GM18520 (cell line): ENCODE measurements at regions not wholly inside any gene's neighbourhood (a gene's known extent, or its start where the extent isn't known, plus 50 kb on each side); places are given as distances from the start of the nearest gene placed in this dataset.
A peak's percentile ranks its signal among the peaks of the same experiment; 100 is the strongest.

ENCODE experiments used
- ATAC-seq: cut with Tn5 transposase; IDR thresholded peaks from one replicate; pipeline ENCODE4 v1.9.1; 2021; ENCODE audit not compliant: unreplicated experiment

DNA sequence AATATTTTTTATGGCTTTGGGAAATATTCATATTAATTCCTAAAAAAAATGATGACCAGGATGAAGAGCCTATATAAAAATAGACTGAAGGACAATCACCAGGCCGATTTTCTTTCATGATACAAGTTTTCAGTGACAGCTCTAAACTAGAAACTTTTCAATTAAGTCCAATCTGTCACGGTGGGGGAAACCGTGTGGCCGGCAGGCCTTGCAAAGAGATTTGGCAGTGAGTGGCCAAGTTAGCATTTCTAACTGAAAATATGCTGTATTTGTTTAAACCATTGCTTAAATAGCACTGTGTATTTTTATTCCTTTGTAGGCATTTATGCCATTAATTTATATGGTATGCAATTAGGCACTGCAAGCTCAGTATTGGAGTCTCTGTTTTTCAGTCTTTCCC is 294.5 kb upstream of the NRIP1 start:
- no peak for ATAC-seq

DNA sequence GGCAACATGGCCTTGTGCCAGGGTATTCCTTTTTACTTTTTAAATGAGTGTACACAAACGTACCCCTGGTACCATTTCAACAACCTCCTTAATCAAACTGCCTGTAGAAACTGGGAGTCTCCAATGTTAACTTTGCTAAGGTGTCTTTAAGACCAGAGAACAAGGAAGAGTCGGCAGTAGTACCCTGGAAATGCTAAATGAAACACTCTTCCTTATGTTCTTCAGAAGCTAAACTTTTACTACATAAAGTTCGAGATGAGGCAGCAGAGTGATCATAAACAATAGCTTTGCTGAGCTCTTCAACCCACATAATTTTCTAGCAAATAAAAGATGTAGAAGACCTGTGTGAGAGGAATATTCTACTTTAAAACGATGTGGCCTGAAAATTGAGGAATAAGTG is 297.7 kb upstream of the NRIP1 start:
- ATAC-seq = no peak

DNA sequence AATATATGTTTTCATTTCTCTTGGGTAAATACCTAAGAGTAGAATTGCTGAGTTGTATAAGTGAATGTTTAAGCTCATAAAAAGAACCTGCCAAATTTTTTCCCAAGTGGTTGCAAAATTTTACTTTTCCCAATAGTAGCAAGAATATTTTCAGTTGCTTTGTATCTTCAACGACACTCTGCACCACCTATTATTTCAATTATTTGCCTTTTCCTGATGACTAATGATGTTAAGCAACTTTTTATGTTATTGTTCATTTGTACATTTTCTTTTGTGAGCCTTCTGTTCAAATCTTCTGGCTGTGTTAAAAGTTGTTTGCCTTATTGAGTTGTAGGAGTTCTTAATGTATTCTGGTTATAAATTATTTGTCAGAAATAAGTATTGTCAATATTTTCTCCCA is 299.1 kb upstream of the NRIP1 start:
- no peak for ATAC-seq

DNA sequence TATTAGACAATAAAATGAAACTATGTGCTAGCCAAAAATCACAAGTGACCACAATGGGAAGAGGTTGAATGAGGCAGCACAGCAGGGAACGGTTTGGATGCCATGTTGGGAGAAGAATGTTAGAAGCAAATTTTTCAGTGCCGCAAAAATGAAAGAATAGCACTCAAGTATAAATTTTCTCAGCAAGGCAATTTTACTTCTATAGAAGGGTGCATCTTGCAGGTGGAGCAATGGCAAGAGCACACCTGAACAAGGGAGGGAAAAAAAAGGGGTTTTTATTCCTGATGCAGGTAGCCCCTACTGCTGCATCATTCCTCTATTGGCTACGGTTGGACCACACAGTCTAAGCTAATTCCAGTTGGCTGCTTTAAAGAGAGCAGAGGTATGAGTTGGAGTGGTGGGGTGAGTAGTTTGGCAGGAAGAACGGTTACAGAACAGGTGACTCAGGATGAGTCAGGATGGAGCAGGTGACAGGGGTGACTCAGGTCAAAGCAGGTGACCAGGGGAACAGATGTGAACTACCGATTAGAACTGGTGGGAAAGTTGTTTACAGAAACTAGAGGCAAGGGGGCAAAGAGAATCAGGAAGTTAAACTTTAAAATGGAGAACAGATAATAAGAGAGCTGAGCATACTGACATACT is 301.1 kb upstream of the NRIP1 start:
- no peak for ATAC-seq

DNA sequence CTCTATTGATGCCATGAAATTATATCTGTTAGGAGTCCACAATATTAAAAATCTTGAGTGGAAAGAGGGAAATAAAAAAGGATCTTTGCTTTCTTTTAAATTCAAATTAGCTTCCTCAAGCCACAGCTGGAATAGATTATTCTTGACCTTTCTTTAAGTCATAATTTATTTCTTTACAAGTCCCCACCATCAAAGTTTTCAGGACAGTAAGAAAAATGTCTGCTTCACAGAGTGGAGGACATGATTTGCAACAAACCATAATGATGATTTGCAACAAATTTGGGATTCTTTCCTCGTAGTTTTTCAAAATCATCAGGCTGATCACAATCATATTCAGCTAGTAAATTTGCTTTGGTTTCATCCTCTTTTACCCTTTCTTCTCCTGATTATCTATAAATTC is 301.8 kb upstream of the NRIP1 start:
- ATAC-seq = no peak

DNA sequence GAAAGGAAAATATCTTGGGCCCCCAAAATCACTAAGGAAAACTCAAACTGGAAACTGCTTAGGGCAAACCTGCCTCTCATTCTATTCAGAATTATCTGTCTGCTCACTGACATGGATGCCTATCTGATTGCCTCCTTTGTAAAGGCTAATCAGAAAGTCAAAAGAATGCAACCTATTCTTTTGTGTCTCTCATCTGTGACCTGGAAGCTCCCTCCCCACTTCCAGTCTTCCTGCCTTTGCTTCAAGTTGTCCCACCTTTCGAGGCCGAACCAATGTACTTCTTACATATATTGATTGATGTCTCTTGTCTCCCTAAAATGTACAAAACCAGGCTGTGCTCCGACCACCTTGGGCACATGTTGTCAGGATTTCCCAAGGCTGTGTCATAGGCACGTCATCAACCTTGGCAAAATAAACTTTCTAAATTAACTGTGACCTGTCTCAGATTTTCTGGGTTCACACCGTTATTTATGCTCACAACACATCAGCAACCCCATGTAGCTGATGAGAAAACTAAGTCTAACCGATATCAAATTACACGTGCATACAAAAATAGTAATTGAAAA is 302.3 kb upstream of the NRIP1 start:
- ATAC-seq = no peak

DNA sequence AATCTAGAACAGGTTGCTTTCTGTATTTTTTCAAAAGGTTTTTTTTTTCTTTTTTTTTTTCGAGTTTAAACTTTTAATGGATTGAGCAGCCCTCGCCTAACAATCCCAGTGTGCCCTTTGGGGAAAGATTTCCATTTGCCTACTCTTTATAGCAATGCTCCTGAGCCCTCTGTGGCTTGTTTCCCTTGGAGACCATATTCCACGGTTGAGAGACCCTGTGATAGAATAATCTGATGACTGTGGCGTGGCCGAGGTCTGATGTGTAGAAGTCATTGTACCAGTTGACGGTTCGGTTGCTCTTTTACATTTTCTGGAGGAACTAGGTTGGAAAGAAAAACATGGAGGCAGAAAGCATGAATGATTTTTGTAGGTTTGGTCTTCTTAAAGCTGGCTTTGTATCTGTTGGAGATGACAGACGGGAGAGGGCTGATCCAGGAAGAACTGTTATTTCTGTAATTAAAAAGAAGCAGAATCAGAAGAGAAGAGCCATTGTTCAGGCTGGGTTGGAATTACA is 305.7 kb upstream of the NRIP1 start:
- ATAC-seq = no peak

DNA sequence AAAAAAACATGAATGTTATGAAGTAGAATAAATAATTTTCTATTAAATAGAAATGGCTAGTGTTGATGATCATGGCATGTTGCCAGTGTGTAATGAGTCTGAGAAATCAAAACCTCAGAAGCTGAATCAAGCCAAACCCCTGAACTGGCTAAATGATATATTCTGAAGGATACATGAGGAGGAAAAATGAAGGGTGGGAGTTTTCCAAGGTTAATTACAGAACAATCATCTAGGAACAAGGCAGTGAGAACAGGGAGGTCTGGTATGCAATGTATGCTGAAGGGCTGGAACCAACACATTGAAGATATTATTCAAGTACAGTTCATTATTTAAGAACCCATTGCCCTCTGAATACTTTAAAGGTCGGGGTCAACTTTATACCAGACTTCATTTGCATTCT is 309.1 kb upstream of the NRIP1 start:
- no peak for ATAC-seq

DNA sequence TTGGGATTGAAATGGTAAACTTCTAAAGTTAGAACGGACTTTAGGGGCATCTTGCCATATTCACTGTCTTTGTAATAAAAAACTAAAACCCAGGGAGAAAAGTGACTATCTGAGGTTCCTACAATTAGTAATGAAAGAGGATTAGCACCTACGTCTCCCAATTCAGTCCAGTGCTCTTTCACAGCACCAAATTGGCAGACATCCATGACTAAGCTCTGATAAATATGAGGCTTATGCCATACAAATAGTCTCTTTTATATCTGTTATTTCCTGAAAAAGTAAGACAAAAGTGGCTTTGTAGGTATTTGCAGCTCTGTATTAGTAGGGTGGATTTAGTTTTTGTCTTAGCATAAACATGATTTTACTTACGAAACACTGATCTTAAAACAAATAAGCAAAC is 315.0 kb upstream of the NRIP1 start:
- no peak for ATAC-seq

DNA sequence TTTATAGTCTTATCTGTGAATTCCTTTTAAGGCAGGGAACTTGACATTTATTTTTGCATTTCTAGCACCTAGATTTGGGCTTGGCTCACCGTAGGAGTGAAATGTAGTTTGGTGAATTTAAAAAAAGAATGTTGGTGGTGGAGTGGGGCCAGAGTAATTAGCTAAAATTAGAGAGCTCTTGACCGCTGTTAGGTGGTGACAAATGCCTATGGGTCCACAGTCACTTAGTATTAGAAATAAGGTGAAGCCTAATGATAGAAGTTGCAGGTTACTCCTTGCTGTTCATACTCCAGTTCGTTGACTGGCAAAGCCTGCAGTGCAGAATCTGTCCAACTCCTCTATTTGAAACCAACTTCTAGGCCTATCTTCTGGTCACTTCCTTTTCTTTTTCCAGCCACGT is 318.8 kb upstream of the NRIP1 start:
- no peak for ATAC-seq

DNA sequence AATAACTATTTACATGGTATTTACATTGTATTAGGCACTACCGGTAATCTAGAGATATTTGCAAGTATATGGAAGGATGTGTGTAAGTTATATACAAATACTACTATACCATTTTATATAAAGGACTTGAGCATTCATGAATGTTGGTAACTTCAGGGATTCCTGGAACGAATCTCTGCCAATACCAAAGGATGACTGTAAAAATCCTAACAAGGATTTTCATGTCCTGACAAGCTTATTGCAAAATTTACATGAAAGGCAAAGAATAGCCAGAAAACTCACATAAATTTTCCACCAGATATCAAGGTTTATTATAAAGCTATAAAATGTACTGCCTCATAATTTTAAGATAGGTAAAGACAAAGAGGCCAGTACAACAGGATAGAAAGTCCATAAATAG is 325.2 kb upstream of the NRIP1 start:
- ATAC-seq = no peak

DNA sequence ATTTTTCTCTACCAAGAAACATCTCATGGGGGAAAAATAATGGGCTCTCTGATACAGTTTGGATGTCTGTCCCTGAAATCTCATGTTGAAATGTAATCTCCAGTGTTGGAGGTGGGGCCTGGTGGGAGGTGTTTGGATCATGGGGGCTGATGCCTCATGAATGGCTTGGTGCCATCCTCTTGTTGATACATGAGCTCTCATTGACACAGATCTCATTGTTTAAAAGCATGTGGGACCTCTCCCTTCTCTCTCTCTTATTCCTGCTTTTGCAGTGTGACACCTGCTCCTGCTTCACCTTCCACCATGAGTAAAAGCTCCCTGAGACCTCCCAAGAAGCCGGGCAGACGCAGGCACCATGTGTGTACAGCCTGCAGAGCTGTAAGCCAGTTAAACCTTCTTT is 332.5 kb upstream of the NRIP1 start:
- no peak for ATAC-seq

DNA sequence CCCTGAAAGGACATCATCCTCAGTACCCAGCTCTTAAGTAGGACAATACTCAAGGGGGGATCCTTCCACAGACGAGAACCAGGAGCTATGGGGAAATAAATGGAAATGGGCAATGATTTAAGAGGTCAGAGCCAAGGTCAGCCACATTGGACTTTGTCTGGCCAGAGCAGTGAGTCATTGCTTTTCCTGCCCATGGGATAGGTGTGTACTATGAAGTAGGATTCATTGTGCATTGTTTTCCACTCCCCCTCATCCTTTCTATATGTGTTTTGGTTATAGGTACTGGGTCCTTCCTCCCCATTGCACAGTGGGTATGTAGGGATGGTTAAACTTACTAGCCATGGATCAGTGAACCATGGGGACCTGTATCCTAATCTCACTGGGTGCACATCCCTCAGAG is 328.9 kb upstream of the USP25 start:
- no peak for ATAC-seq

DNA sequence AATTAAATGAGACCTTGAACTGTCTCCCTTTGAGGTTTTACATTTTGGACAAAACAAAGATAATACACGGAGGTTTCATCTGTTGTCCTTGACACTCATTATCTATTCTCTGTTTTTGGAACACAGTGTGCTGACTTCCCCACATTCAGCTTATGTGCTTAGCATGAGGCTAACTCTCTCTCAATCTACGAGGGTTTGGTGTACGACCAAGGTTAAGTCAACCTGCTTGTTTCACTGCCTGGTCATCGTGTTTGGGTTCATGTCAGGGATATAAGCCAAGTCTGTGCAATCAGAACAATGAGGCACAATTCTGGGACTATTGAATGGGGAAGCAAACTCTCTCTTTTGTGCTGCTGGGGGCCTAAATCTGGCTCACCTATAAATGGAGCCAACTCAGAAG is 328.5 kb upstream of the USP25 start:
- ATAC-seq = no peak

DNA sequence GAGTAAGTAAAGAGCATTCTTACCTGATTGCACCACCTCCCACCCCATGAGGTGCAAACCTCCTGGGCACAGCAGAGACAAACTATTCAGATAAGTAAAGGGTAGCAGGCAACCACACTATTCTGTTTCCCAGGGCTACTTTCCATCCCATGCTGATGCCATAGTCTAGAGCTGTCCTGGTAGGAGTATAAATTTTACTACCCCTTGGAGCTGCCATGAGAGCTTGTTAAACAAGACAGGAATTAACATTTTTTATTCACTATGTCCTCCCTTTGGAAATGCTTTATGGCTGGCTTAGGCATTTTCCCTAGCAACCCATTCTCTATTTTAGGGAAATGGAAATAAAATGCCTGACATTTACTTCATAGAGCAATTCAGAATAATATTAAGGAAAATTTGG is 324.6 kb upstream of the USP25 start:
- no peak for ATAC-seq

DNA sequence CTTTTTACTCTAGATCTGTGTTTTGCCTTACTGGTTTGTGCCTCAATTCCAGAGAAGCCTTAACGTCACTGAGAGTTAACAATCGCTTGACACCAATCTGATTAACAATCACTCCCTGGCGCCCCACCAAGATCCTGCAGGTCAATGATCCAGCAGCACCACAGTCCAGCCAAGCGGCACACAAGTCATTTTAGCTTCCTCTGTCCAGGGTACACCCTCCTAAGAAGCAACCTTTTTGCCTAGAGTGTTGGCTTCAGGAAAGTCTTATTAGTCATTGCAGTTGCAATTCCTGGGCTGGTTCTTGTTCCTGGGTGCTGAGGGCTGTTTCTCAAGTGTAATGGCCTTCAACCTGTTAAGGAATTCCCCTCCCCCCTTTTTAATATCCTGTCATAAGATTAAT is 323.0 kb upstream of the USP25 start:
- ATAC-seq = no peak

DNA sequence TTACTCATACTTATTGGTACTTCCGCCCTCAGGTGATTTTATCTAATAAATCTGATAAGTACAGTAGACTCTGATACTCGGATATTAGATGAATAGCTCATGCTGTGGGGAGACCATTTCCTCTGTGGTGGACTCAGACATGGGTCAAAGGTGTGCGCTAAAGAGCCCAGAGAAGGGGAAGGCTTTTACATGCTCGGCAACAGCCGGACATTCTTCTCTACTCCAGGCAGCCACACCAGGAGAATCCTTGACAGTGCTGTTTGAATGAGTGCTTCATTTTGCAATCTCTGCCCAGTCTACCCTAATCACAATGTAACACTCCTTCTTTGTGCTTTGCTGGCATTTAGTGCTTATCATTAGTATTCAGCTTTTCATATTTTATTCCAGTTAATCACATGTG is 322.2 kb upstream of the USP25 start:
- no peak for ATAC-seq

DNA sequence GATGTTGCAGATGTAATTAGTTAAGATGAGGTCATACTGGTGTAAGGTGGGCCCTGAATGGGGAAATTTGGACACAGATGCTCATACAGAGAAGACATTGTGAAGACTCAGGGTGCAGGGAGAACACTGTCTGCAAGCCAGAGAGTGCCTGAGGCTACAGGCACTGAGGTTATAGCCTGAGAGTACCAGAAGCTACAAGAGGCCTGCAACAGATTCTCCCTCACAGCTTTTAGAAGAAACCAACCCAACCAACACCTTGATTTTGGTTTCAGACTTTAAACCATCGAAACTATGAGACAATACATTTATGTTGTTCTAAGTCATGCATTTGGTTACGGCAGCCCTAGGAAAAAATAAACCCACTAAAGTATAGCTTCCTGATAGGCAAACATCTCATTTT is 321.7 kb upstream of the USP25 start:
- ATAC-seq = peak; percentile 89

DNA sequence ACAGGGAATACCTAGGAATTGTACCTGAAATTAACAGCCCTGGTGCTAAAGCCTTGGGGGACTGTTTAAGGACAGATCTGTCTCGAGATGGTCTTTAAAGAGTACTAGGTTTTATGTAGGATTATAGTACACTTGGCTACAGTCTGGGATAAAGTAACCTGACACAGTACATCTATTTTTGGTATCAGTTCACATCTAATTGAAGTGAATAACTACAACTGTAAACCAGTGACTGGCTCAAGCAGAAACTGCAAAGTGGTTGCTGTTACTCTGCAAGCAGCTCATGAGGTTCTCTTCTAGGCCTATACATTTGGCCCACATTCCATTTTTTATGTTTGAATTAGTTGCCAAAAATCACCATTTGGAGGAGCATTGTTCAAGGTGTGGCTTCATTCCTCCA is 320.8 kb upstream of the USP25 start:
- ATAC-seq = no peak

DNA sequence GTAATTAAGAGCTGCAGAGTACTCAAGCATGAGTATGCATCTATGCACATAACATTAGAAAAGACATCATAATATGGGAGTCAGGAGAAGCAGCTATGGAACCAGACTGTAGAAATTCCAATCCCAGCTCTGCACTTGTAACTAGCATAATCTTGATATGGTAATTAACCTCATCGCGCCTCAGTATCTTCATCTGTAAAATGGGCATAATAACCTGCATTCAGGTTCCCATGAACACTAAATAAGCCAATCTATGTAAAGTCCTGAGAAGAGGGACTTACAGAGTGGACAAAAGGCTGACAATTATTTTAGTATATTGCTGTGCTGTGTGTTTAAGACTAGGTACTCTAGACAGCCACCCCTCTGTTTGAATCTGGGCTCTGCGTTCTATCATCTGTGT is 318.9 kb upstream of the USP25 start:
- ATAC-seq = no peak

DNA sequence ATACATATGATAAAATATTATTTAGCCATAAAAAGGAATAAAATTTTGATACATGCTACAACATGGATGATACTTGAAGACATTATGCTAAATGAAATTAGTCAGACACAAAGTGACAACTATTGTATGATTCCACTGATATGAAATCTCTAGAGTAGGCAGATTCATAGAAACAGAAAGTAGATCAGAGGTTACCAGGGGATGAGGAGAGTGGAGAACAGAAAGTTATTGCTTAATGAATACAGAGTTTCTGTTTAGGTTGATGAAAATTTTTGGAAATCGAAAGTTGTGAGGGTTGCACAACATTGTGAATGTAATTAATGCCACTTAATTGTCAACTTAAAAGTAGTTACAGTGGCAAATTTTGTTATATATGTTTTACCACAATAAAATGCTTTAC is 315.7 kb upstream of the USP25 start:
- no peak for ATAC-seq

DNA sequence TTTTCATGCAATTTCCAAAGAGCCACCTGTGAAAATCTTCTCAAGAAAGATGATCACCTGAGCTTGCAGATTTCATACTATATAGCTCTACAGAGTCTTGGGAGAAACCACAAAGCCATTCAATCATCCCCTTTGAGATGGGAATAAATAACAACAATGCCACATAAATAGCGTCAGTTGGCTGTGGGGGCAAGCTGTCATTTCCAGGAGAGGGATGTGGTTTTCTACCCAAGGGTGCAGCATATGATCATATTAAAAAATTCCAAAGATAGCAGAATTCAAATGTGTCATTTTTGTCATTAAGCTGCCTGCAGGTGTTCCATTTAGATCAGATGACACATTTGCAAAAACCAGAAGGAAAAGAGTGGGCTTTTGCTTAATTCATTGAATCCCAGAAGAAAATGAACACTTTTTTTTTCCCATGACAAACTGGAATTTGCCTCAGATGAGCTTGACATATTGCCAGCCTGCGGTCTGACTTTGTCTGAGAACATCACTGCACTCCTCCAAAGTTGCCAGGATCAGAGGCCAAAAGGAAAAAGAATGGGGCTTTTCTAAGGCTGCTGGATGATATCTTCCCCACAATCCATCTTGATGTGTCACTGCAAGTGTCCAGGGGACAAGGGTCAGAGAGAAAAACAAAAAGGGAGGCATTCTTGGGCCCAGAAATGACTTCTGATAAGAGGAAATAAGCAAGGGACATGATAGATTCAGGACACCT is 314.1 kb upstream of the USP25 start:
- ATAC-seq = no peak
